OCI-LY1 (cell line): ENCODE measurements at regions not wholly inside any gene's neighbourhood (a gene's known extent, or its start where the extent isn't known, plus 50 kb on each side); places are given as distances from the start of the nearest gene placed in this dataset.
"Not testable (repeated sequence)": the region's sequence is repeated elsewhere in the genome, so short reads cannot be mapped to it uniquely, and the experiment has no call there.

ENCODE experiments used
- H2AFZ ChIP-seq: fragments of 200-600 bp; sonication (generic), shearing (Covaris generic); 2 replicates; pipeline ENCODE4 v1.6.0; 2014; ENCODE audit warnings: antibody characterized with exemption, mild to moderate bottlenecking, low read length
- H3F3A ChIP-seq: fragments of 200-600 bp; sonication (generic), shearing (Covaris generic); 2 replicates; pipeline ENCODE4 v1.6.0; 2014; ENCODE audit warnings: mild to moderate bottlenecking, antibody characterized with exemption, low read length, moderate library complexity; ENCODE audit not compliant: insufficient read depth
- H3K27ac ChIP-seq: fragments of 200-600 bp; sonication (generic); 2 replicates; pipeline ENCODE4 v1.5.1; 2014; ENCODE audit warnings: low read length, mixed run types, mild to moderate bottlenecking, low read depth; ENCODE audit not compliant: poor library complexity, severe bottlenecking
- H3K27me3 ChIP-seq: fragments of 200-600 bp; sonication (generic); 2 replicates; pipeline ENCODE4 v1.6.0; 2014; ENCODE audit warnings: antibody characterized with exemption, mild to moderate bottlenecking, low read length, moderate library complexity; ENCODE audit not compliant: insufficient read depth
- H3K36me3 ChIP-seq: fragments of 200-600 bp; sonication (generic); 2 replicates; pipeline ENCODE4 v1.6.1; 2014; ENCODE audit warnings: mild to moderate bottlenecking, antibody characterized with exemption, low read length, moderate library complexity, mixed read lengths; ENCODE audit not compliant: insufficient read depth
- H3K4me1 ChIP-seq: fragments of 200-600 bp; sonication (generic); 2 replicates; pipeline ENCODE4 v1.5.1; 2014; ENCODE audit warnings: mild to moderate bottlenecking, low read length, moderate library complexity; ENCODE audit not compliant: insufficient read depth, severe bottlenecking
- H3K4me2 ChIP-seq: fragments of 200-600 bp; sonication (generic), shearing (Covaris generic); 2 replicates; pipeline ENCODE4 v1.6.1; 2014; ENCODE audit warnings: low read length
- H3K4me3 ChIP-seq: fragments of 200-600 bp; sonication (generic); 2 replicates; pipeline ENCODE4 v1.5.1; 2014; ENCODE audit warnings: low read length, low read depth, mild to moderate bottlenecking, mixed read lengths; ENCODE audit not compliant: poor library complexity, severe bottlenecking
- H3K79me2 ChIP-seq: fragments of 200-600 bp; shearing (Covaris generic); 2 replicates; pipeline ENCODE4 v1.6.1; 2016; ENCODE audit warnings: mixed run types, low read length, mixed read lengths; ENCODE audit not compliant: insufficient read depth
- H3K9ac ChIP-seq: fragments of 200-600 bp; sonication (generic), shearing (Covaris generic); 2 replicates; pipeline ENCODE4 v1.6.1; 2014; ENCODE audit warnings: mild to moderate bottlenecking, low read length, mixed read lengths
- H3K9me2 ChIP-seq: fragments of 200-600 bp; sonication (generic), shearing (Covaris generic); 2 replicates; pipeline ENCODE4 v1.6.1; 2014; ENCODE audit warnings: low read depth, mild to moderate bottlenecking, low read length, mixed read lengths
- H3K9me3 ChIP-seq: fragments of 200-600 bp; shearing (Covaris generic); 2 replicates; pipeline ENCODE4 v1.6.1; 2014; ENCODE audit warnings: low read length, mixed read lengths
- H4K20me1 ChIP-seq: fragments of 200-600 bp; sonication (generic), shearing (Covaris generic); 2 replicates; pipeline ENCODE4 v1.6.0; 2016; ENCODE audit warnings: mild to moderate bottlenecking, low read length; ENCODE audit not compliant: insufficient read depth
- CTCF ChIP-seq: fragments of 200-600 bp; sonication (generic), shearing (Covaris generic); IDR thresholded peaks from 2 replicates; pipeline ENCODE4 v1.5.1; 2017; ENCODE audit warnings: mild to moderate bottlenecking, antibody characterized with exemption, low read length, moderate library complexity, mixed read lengths
- EZH2 ChIP-seq: fragments of 200-600 bp; sonication (generic), shearing (Covaris generic); IDR thresholded peaks from 2 replicates; pipeline ENCODE4 v1.8.0; 2017; ENCODE audit warnings: borderline replicate concordance, mixed run types, mild to moderate bottlenecking, antibody characterized with exemption, low read length, moderate library complexity, mixed read lengths

- Histone ChIP-seq H3K4me3 (no peak overlapping the region), H3K4me1 (no peaks in the 10 kb centered on the region), H3K27me3 (no peaks in the 10 kb centered on the region), H3K9me2 (no peaks in the 10 kb centered on the region), H3K36me3 (no peaks in the 10 kb centered on the region), H3F3A (no peaks in the 10 kb centered on the region), H2AFZ (no peak overlapping the region), H3K9ac (no peak overlapping the region), H3K27ac (no peak overlapping the region), H4K20me1 (no peaks in the 10 kb centered on the region), H3K9me3 (no peaks in the 10 kb centered on the region), H3K4me2 (no peak overlapping the region), H3K79me2 (no peaks in the 10 kb centered on the region)
- TF ChIP-seq EZH2 (no peak), CTCF (no peak)
Measured at GRCh38 chr4:45438047-45438446, 685.8 kb downstream of the GABRG1 start.

- no peaks in the 10 kb centered on the region for H3K9me3 ChIP-seq
- no peaks in the 10 kb centered on the region for H3K4me1 ChIP-seq
- H3K79me2 ChIP-seq: no peaks in the 10 kb centered on the region
- H3K9me2 ChIP-seq: no peaks in the 10 kb centered on the region
- H4K20me1 ChIP-seq: no peaks in the 10 kb centered on the region
- no peak overlapping the region for H3K27ac ChIP-seq
- H3F3A ChIP-seq: no peaks in the 10 kb centered on the region
- no peak overlapping the region for H3K9ac ChIP-seq
- H2AFZ ChIP-seq: no peak overlapping the region
- TF ChIP-seq CTCF (no peak), EZH2 (no peak)
- H3K27me3 ChIP-seq: no peaks in the 10 kb centered on the region
- H3K4me3 ChIP-seq: no peak overlapping the region
- H3K36me3 ChIP-seq: no peaks in the 10 kb centered on the region
- H3K4me2 ChIP-seq: no peak overlapping the region
Measured at GRCh38 chr4:45437381-45437780, 686.5 kb downstream of the GABRG1 start.

GRCh38 chr4:45425135-45425534, 698.7 kb downstream of the GABRG1 start:
- H2AFZ ChIP-seq: no peak overlapping the region
- no peaks in the 10 kb centered on the region for H3K27me3 ChIP-seq
- H3K4me2 ChIP-seq: no peak overlapping the region
- no peak overlapping the region for H3K27ac ChIP-seq
- TF ChIP-seq EZH2: no peak
- H3K79me2 ChIP-seq: no peaks in the 10 kb centered on the region
- no peaks in the 10 kb centered on the region for H3F3A ChIP-seq
- no peaks in the 10 kb centered on the region for H3K36me3 ChIP-seq
- H3K9me3 ChIP-seq: no peaks in the 10 kb centered on the region
- no peak overlapping the region for H3K4me3 ChIP-seq
- no peaks in the 10 kb centered on the region for H3K4me1 ChIP-seq
- no peaks in the 10 kb centered on the region for H4K20me1 ChIP-seq
- no peaks in the 10 kb centered on the region for H3K9me2 ChIP-seq
- no peak overlapping the region for H3K9ac ChIP-seq

GRCh38 chr4:45423896-45424295, 697.5 kb upstream of the GNPDA2 start:
- Histone ChIP-seq H3K36me3 (no peaks in the 10 kb centered on the region), H3F3A (no peaks in the 10 kb centered on the region), H3K4me2 (no peak overlapping the region), H3K4me1 (no peaks in the 10 kb centered on the region), H3K9me2 (no peaks in the 10 kb centered on the region), H3K9ac (no peak overlapping the region), H4K20me1 (no peaks in the 10 kb centered on the region), H3K9me3 (no peaks in the 10 kb centered on the region), H3K4me3 (no peak overlapping the region), H3K79me2 (no peaks in the 10 kb centered on the region), H3K27me3 (no peaks in the 10 kb centered on the region), H2AFZ (no peak overlapping the region), H3K27ac (no peak overlapping the region)
- TF ChIP-seq CTCF: no peak
- no peak for TF ChIP-seq EZH2

GRCh38 chr4:45420091-45420674, 693.8 kb upstream of the GNPDA2 start:
- not testable (repeated sequence) for H3K27me3 ChIP-seq, H3K9me3 ChIP-seq, H3K4me1 ChIP-seq, H3K79me2 ChIP-seq, H3K36me3 ChIP-seq, H4K20me1 ChIP-seq, H3F3A ChIP-seq, H3K4me2 ChIP-seq, H3K4me3 ChIP-seq, H3K9ac ChIP-seq, H3K27ac ChIP-seq, H3K9me2 ChIP-seq, H2AFZ ChIP-seq
